ENCODE measurements at regions not wholly inside any gene's neighbourhood (a gene's known extent, or its start where the extent isn't known, plus 50 kb on each side); places are given as distances from the start of the nearest gene placed in this dataset.

DNA sequence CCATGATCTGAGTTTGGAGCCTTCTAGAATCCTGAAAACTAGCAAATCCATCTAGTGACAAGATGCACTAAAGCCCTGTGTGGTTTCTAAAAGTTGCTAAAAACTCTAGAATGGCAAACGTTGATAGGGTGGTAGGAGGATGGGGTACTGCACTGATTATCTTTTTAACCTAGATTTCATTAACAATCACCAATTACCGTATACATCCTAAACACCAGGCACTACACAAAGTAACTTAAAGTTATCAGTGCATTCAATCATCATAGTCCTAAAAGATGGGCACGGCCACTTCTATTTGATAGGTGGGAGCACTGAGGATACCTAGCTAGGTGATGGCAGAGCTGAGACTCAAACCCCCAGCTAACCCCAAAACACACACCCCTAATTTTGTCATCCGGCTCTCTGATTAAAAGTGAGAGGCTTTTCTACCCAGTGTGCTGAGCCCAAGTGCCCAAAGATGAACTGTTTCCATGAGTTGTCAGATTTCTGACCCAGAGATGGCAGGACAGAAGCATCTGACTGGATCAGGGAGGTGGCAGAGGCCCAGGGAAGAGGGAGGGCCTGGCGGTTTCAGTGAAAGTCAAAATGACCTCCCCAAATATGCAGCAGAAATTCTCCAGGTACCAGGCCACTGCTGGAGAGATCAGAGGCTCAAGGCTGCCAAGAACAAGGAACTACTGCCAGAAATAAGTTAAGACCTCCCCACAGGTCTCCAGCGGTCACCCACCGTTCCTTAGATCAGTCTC, 396.8 kb downstream of the SOX9 start:
- H3K9ac ChIP-seq (replicated peaks; ENCODE audit: extremely low read depth, insufficient read depth, low read length) = no peak overlapping the region
- CTCF ChIA-PET = no interaction called here
- H3K27ac ChIP-seq (ENCODE audit: insufficient read depth, low read depth, low read length) = no peak overlapping the region
- no peak overlapping the region for H3K4me2 ChIP-seq (ENCODE audit: insufficient read depth, low read length)
- no peaks in the 10 kb centered on the region for H3K36me3 ChIP-seq (ENCODE audit: control insufficient read depth in 2 of 2, extremely low read depth in 1 of 2, insufficient read depth in 2 of 2, low read length in 2 of 2)
- no peaks in the 10 kb centered on the region for H3K4me1 ChIP-seq (ENCODE audit: control insufficient read depth, extremely low read depth, insufficient read depth, low read length)
- no peak overlapping the region for H2AFZ ChIP-seq (ENCODE audit: low read depth, low read length)
- no peak overlapping the region for H3K4me3 ChIP-seq (replicated peaks in 1 of 3; ENCODE audit: insufficient read depth in 1 of 3, low read depth in 1 of 3, low read length in 3 of 3)
- no peak for FAIRE-seq
- no peak for DNase-seq (ENCODE audit: low read depth, low spot score)
- no peaks in the 10 kb centered on the region for H3K79me2 ChIP-seq (ENCODE audit: control insufficient read depth, insufficient read depth, low read length)
- intact Hi-C loops (cut with micrococcal nuclease) = no loop called here
- BruUV-seq (replicated peaks) = no TSS peak
- H3K9me3 ChIP-seq (replicated peaks; ENCODE audit: control insufficient read depth, insufficient read depth, low read length) = peaks cover 2% of the 10 kb centered on the region
- H3K9me1 ChIP-seq (replicated peaks; ENCODE audit: control insufficient read depth, extremely low read depth, insufficient read depth, low read length) = no peaks in the 10 kb centered on the region
- no peaks in the 10 kb centered on the region for H3K27me3 ChIP-seq (ENCODE audit: control insufficient read depth in 2 of 2, insufficient read depth in 2 of 2, low read length in 2 of 2)
- TF ChIP-seq MYC (IDR thresholded peaks at IDR 0.05; ENCODE audit: low read depth, low read length) (no peak), FOS (IDR thresholded peaks at IDR 0.05; ENCODE audit: borderline replicate concordance, insufficient read depth, low read length) (no peak), GATA2 (IDR thresholded peaks at IDR 0.05; ENCODE audit: insufficient read depth, insufficient read length, low read depth, low read length) (no peak), POLR2AphosphoS5 (IDR thresholded peaks at IDR 0.05; ENCODE audit: insufficient read depth, low read depth, low read length) (no peak), JUN (IDR thresholded peaks at IDR 0.05; ENCODE audit: borderline replicate concordance, insufficient read depth, insufficient read length, low read depth) (no peak), EZH2 (IDR thresholded peaks at IDR 0.05; ENCODE audit: borderline replicate concordance, low read depth, low read length, severe bottlenecking) (no peak), POLR2A (IDR thresholded peaks at IDR 0.05; ENCODE audit: low read depth, low read length) (no peak)
- TF ChIP-seq, protein P1, sequence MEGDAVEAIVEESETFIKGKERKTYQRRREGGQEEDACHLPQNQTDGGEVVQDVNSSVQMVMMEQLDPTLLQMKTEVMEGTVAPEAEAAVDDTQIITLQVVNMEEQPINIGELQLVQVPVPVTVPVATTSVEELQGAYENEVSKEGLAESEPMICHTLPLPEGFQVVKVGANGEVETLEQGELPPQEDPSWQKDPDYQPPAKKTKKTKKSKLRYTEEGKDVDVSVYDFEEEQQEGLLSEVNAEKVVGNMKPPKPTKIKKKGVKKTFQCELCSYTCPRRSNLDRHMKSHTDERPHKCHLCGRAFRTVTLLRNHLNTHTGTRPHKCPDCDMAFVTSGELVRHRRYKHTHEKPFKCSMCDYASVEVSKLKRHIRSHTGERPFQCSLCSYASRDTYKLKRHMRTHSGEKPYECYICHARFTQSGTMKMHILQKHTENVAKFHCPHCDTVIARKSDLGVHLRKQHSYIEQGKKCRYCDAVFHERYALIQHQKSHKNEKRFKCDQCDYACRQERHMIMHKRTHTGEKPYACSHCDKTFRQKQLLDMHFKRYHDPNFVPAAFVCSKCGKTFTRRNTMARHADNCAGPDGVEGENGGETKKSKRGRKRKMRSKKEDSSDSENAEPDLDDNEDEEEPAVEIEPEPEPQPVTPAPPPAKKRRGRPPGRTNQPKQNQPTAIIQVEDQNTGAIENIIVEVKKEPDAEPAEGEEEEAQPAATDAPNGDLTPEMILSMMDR (IDR thresholded peaks at IDR 0.05; ENCODE audit: extremely low read depth in 1 of 2, insufficient read depth in 1 of 2, low read depth in 1 of 2, low read length in 2 of 2) = no peak
- TF ChIP-seq, protein P2, sequence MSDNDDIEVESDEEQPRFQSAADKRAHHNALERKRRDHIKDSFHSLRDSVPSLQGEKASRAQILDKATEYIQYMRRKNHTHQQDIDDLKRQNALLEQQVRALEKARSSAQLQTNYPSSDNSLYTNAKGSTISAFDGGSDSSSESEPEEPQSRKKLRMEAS (IDR thresholded peaks at IDR 0.05; ENCODE audit: insufficient read depth, insufficient read length) = no peak
- H4K20me1 ChIP-seq (replicated peaks; ENCODE audit: control insufficient read depth, extremely low read depth, insufficient read depth, low read length) = no peaks in the 10 kb centered on the region
- dilution Hi-C loops (cut with MboI; ENCODE audit: extremely low pct_ligation_motif_present, low sequenced_read_pairs) = no loop called here
- POLR2A ChIA-PET = no interaction called here
